HFF-Myc (cell line): ENCODE measurements at regions not wholly inside any gene's neighbourhood (a gene's known extent, or its start where the extent isn't known, plus 50 kb on each side); places are given as distances from the start of the nearest gene placed in this dataset.

Experiments used
- DNase-seq: peaks from one replicate; pipeline ENCODE4 v3.0.0-alpha.2; 2011; ENCODE audit warnings: low read depth; ENCODE audit errors: extremely low read depth
- H3K4me3 ChIP-seq: replicated peaks from 2 replicates; pipeline ENCODE4 v1.5.1; 2011; ENCODE audit warnings: low read depth, mild to moderate bottlenecking, control low read depth, low read length
- CTCF ChIP-seq: IDR thresholded peaks from 2 replicates; pipeline ENCODE4 v1.5.1; 2012; ENCODE audit warnings: mild to moderate bottlenecking, low read depth, low read length, control low read depth; ENCODE audit errors: missing control alignments

GRCh38 chr6:40735121-40735520, 148.0 kb upstream of the LRFN2 start:
- no peak for DNase-seq
- H3K4me3 ChIP-seq: no peak overlapping the region
- TF ChIP-seq CTCF: no peak

GRCh38 chr6:40734607-40735006, 147.4 kb upstream of the LRFN2 start:
- no peak overlapping the region for H3K4me3 ChIP-seq
- DNase-seq: no peak
- no peak for TF ChIP-seq CTCF

- no peak overlapping the region for H3K4me3 ChIP-seq
- DNase-seq: no peak
- no peak for TF ChIP-seq CTCF
Measured at GRCh38 chr6:40733770-40734396, 146.7 kb upstream of the LRFN2 start.

GRCh38 chr6:40733290-40733689, 146.1 kb upstream of the LRFN2 start:
- no peak overlapping the region for H3K4me3 ChIP-seq
- no peak for DNase-seq

GRCh38 chr6:40732878-40733277, 145.7 kb upstream of the LRFN2 start:
- no peak for DNase-seq
- no peak for TF ChIP-seq CTCF
- H3K4me3 ChIP-seq: no peak overlapping the region

More at GRCh38 chr6:40733290-40733689, 146.1 kb upstream of the LRFN2 start:
- TF ChIP-seq CTCF: no peak

- H3K4me3 ChIP-seq: no peak overlapping the region
- DNase-seq: no peak
- no peak for TF ChIP-seq CTCF
Measured at GRCh38 chr6:40728643-40729042, 141.5 kb upstream of the LRFN2 start.

- TF ChIP-seq CTCF: no peak
- H3K4me3 ChIP-seq: no peak overlapping the region
- DNase-seq: no peak
Measured at GRCh38 chr6:40727271-40727670, 140.1 kb upstream of the LRFN2 start.
